HG03469 (cell line): ENCODE measurements at regions not wholly inside any gene's neighbourhood (a gene's known extent, or its start where the extent isn't known, plus 50 kb on each side); places are given as distances from the start of the nearest gene placed in this dataset.

Experiments used
- ATAC-seq: cut with Tn5 transposase; IDR thresholded peaks from one replicate; pipeline ENCODE4 v1.9.1; 2021; ENCODE audit warnings: mild to moderate bottlenecking, moderate library complexity, moderate number of reproducible peaks; ENCODE audit not compliant: unreplicated experiment

DNA sequence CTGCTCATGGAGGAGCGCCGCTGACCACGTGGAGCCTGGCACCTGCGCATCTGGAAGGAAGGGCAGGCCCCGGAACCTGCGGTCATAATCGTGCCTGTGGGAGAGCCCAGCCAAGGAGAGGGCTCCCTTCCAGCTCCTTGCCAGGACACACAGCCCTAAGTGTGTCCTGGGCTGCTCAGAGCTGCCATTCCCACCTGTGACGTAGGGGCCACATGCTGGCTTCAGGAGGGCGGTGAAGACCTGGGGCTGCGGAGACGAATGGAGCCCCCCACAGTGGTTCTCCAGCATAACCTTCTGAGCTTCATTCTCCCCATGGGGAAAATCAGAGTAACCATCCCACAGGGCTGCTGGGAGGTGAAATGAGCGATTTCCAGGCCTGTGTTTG is 127.6 kb upstream of the CHST15 start:
- ATAC-seq: no peak

DNA sequence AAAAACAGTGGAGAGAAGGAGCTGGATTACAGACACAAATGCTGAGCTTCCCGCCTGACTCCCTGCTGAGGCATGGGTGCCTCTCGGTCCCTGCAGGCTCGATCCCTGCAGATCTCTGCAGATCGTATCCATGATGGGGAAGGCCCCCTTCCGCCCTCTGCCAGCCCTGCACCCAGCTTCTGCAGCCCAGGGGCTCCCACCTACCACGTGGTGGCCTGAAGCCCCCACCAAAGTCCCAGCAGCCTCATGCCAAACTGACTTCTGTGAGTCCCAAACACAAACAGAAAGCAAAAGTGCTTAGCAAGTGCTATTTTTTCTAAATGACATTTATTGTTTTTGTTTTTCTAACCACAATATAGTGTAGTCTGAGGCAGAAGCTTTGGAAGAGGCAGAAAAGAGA is 127.1 kb upstream of the CHST15 start:
- no peak for ATAC-seq

DNA sequence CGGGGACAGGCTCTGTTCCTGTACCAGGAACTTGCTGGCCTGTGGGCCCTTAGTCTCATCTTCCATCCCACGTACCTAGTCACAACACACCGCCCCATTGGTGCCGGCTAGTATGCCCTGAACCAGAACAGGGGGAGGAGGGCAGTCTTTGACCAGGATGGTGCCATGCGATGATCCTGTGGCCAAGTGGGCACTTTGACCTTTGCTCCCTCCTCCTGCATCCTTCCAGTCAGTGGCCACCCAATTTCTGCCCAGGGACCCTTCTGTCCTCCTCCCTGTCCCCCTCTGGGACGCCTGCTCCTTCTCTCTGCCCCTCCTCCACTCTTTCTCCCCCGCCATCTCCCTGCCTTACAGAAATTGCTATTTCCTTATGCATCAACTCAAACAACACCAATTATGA is 126.3 kb upstream of the CHST15 start:
- no peak for ATAC-seq

DNA sequence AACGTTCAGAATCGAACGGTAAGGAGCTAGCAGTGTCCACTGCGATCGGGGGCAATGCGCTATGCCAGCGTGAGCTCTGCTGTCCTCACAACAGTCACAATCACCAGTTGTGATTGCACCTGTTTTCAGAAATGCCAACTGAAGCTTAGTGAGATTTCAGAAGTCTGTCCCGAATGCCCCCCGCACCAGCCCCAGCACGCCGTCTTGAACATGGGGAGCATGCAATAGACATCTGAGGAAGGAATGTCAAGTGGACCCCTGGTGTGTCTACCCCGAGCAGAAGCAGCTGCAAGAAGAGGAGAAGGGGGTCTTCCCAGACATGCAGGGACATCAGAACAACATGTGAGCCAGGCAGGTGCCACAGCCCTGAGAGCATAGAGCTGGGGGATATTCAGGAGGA is 125.7 kb upstream of the CHST15 start:
- ATAC-seq: no peak

DNA sequence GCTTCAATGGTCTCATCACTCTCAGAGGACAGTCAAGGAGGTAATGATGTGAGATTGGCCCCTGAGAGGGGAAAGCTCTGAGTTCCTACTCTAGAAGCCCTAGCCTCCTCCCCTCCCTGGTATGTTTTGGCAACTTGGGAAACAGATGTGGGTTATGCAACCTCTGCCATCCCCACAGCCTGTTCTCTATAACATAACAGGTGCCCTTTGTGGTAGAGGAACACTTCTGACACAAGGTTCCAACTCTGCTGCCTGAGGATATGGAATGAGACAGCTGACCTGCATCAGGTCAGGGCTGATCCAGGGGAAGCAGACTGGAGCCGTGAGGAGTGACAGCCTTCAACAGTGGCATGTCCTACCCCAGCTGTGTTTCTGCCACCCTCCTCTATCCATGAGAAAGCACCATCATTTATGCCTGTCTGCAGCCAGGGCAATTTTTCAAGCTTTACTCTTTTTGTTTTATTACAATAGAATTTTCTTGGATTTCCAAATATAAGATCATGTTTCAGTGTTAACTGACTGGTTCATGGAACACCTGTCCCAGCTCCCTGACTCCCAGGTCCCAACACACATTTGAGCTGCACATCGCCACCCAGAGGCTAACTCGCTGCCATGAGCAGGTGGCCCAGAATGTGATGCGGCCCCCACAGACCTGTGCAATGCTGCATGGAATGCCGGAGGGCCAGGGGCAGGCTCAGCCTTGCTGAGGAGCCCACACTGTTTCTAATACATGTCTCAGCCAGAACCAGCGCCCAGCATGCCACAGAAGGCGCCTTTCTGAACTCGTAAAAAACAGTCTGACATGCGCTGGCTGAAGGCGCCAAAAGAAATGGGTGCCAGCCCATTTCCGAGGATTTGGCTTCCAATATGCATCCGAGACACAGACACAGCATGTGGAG is 124.8 kb upstream of the CHST15 start:
- ATAC-seq: no peak

DNA sequence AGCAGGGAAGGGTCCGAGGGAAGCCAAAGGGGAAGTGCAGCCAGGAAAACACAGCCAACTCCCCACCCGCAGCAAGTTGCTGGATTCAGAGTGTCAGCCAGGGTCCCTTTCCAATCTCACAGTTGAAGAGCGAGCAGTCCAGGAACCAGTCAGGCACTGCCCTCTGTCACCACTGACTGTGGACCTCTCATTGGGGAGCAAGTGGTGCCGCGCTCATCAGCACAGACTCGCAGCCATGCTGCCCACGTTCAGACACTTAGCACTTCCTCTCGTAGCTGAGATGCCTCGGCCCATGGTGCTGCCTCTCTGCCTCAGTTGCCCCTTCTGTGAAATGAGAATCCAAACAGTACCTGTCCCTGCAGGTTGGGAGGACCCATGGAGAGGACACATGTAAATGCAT is 123.6 kb upstream of the CHST15 start:
- no peak for ATAC-seq

DNA sequence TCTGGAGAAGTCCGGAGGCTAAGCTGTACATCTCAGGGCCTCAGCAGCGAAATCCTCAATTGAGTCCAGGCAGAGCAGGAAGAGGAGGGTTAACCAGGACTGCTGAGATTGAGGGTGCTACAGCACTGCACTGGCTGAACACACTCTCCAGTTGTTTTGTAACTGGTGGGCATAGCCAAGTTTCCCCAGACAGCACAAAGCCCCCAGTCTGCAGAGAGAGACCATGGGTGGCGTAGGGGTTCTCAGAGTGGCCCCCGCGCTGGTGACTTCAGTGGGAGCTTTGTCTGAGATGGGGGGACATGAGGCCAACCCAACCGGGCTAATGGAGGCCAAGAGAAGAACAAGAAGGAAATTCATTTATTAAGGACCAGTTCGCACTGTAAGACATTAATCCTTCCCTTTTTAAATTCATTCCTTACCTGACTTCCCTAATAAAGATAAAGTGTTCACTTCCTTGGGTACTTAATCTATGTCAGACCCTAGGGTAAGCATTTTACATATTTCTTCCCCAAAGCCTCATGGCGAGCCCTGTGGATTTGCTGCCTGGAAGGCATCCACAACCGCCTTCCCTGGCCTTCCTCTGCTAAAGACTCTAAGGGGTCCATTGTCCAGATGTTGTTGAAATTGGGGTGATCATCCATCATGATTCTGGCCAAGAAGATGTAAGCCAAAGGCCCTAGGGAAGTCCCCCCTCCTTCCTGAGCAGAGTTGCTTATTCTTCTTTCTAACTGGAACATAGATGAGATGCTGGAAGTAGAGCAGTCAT is 121.4 kb upstream of the CHST15 start:
- ATAC-seq: no peak

DNA sequence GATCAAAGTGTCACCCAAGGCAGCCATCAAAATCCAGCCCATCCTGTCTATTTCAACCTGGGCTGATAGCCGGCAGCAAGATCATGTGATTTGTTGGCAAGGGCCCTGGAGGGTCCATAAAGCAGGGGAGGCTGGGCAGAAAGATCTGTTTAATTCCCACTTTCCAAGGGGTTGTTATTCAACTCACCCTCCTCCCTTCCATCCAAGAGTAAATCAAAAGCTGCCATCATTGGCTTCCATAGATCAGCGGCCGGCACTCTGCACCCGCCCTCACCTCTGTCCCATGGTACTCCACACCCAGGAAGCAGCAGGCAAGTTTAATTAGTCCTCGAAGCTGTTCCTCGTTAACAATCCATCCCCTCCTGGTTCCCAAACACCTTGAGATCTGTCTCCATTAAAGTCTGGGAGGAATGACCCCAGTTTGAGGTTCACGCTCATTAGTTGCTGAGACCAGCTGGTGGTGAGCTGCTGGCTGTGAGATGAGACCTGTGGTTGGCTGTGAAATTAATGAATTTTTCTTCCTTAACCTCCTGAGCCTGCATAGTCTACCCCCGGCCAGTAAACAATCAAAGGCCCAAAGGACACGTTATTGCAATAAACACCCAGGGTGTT is 120.6 kb upstream of the CHST15 start:
- ATAC-seq: no peak

DNA sequence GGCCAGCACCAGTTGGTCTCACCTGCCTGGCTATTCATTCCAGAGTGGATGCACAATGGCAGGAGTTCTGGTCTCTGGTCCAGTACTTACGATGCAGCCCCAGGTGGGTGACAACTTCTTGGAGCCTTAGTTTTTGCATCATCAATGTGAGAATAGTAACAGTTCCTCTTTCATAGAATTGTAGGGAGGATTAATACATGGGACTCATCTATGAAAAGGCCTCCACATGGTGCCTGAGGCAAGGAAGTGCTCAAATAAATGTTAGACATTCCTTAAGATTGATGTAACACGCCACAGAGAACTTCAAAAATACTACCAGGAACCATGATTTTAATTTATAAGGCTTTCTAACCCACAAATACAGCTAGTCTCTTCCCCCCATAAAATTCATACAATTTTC is 120.1 kb upstream of the CHST15 start:
- no peak for ATAC-seq

DNA sequence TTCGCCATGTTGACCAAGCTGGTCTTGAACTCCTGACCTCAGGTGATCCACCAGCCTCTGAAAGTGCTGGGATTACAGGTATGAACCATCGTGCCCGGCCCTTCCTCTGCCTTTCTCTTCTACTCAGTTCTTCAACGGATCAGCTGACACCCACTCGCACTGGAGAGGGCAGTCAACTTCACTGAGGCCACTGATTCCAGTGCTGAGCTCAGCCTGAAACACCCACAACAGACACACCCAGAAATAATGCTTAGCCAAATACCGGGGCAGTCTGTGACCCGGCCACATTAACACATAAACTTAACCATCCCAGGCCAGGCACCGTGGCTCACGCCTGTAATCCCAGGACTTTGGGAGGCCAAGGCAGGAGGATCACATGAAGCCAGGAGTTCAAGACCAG is 119.3 kb upstream of the CHST15 start:
- no peak for ATAC-seq

DNA sequence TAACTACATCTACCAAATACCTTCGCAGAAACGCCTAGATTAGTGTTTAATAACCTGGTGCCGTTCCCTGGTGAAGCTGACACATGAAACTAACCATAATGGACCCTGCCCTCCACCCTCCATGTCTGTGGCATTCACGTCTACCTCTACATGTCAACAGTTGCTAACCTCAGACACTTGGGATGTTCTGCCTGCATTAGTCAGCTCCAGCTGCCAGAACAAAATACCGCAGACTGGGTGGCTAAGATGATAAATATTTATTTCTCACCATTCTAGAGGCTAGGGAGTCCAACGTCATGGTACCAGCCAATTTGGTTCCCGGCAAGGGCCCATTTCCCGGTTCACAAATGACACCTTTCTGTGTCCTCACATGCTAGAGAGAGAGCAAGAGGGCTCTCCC is 118.5 kb upstream of the CHST15 start:
- ATAC-seq: no peak

DNA sequence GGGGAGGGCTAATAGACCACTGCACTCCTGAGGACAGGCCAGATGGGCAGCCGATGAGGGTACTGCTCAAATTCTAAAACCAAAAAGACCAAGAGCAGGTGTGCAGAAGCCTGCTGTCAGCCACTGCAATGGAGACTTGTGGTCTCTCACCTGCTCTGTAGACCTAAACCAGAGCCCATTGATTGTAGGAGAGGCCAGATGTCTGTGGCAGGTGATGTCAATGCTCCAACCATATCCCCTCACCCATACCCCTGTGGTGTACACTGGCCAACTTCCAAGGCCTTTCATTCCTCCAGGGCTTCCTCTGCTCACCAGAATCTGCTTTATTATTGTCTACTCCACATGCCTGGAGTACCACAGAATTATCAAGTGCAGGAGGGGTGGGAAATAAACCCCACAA is 116.9 kb upstream of the CHST15 start:
- ATAC-seq: no peak

DNA sequence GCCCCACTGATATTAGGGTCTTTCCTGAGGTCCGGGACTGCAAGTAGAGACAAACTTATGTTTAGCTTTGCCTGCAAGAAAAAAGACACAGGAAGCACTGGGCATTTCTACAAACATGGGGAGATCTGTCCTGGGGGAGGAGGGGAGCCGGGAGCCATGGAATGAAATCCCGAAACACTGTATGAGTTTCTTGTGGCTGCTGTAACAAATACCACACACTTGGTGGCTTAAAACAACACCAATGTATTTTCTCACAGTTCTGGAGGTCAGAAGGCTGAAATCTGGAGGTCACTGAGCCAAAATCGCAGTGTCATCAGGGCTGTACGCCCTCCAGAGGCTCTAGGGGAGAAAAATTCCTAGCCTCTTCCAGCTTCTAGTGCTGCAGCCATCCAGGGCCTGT is 114.0 kb upstream of the CHST15 start:
- ATAC-seq: no peak

DNA sequence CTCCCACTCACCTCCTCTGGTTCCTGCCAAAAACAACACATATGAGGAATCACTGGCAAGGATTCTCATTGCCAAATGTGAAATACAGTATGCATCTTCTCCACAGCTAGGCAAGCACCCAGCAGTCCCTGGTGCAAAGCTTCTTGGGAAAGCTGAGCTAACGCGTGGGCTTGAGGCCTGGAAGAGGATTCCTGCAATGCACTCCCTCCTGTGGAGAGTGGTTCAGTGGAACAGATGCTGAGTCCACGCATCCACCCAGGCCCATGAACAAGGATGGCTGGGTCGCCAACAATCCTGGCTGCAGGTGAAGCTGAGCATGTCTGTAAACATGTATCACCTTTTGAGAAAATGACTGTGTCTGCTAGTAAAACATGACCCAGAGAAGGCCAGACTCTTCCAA is 113.2 kb upstream of the CHST15 start:
- no peak for ATAC-seq

DNA sequence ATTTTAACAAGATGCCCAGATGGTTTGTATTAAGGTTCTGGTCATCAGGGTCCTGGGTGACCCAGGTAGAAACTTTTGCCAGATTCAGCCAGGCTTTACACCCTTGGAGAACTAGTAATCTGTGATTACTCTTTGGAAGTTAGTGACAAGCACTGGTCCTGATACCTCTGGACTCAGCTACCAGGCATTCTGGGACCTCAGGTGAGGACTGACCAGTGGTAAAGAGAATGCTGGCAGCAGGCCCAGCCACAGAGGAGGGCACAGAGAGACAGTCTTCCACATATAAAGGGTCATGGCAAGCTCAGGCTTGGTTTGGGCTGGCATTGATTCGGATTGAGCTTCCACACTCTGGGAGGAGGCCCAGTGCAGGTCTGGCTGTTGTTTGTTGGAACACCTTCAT is 112.0 kb upstream of the CHST15 start:
- no peak for ATAC-seq

DNA sequence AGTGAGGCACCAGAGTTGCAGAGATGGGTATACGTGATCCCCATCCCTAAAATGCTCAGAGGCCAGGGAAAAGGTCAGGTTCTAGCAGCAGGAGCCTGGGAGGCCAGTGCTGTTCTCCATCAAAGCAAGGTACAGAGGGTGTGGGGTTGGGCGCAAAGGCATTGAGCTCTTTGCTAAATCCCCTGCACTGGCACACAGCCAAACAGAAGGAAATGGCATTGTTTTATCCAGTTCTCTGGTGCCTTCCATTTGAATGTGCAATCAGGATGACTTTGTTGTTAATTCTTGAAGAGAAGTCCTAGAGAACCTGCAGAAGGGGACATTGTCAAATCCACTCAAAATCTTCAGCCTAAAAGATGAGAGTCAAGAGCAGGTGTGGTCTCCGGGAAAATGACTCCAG is 111.3 kb upstream of the CHST15 start:
- ATAC-seq: no peak

DNA sequence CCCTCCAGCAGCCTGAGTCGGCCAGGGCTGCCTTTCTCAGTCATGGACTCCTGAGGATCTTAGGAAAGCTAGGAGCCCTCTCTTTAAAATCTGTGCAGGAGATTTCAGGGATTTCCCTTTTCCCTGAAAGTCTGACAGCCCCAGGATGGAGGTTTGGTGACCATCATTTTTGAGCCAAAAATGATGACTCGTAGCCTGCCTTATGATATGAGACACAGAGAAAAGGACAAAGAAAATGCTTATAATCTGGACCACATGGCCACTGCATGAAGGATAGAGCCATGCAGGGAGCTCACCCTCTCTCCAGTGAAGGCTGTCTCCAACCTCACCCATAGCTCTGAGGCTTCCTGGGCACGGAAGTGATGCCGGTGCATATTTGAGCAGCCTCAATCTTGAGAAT is 106.6 kb upstream of the CHST15 start:
- ATAC-seq: no peak

DNA sequence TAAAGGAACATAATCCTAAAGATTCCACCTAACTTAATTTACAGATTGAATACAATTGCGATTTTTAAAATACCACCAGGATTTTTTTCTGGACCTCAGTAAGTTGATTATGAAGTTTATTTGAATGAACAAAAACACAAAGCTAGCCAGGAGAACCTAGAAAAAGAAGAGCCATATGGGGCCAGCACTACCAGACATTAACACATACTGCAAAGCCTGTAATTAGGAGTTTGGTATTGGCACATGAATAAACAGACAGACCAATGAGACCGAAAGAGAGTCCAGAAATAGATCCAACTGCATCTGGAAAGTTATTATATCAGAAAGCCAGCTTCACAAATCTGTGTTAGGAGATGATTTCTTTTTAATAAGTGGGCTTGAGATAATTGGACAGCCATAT is 105.5 kb upstream of the CHST15 start:
- ATAC-seq: no peak

DNA sequence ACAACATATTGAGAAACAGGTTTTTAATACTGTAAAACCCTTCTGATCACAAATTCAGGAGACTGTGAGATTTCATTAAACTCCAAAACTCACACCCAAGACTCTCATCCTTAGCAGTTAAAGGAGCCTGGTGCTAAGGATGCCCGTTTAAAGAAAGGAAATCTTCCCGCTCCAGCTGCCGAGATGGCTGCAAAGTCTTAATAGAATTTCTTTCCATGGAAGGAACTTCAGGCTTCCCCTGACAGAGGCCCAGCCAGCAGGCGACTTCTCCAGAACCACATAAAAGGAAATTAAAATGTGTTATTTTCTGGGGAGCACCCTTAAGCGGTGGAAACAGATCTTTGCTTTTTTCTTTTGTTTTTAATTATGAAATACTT is 104.7 kb upstream of the CHST15 start:
- ATAC-seq: no peak

DNA sequence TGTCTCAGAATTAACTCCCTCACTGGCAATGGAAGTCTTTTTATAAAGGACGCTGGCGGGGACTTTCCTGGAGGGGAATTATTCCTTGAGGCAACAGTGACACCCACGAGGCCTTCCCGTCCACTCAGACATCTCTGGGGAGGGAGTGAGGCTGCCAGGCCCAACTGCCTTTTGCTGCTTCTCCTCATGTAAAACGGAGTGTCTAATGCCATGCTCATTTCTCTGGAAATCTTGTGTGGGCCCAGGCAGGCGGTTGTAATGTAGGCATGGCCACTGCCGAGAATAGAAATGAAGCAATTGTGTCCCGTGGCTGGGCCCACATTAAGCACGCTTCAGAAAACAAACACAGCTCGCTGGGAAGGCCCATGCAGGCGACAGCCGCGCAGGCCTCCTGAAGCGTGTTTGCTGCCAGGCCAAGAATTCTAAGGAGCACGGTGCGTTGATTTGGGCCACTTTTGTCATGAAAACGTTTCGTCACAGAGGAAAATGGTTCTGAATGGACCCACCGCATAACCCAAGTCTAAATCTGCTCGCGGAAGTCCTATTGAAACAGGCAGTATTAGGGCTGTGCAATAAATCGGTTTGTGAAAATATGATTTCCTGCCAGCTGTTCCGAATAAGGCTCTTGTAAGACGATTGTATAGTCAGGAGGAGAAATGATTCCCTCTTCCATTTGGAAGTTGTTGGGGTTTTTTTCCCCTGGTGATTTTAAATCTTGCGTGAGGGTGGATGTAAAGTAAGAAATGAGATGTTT is 104.2 kb upstream of the CHST15 start:
- ATAC-seq: no peak

DNA sequence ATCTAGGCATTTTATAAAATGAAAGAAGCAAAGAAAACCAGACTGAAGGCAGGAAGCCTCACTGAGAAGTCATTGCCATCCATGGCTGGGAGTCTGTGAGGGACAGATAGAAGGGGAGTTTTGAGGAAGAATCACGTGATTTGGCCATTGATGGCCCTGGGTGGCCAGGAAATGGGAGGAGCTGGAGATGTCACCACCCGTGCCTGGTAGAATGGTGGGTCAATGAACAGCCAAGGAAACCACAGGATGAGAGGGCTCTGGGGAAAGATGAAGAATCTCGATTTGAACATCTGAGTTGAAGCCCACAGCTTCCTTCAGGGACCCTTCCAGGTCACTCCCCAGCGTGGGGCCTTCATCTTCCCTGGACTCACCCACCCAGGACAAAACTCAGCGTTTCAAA is 103.3 kb upstream of the CHST15 start:
- ATAC-seq: no peak
